G401 (cell line): ENCODE measurements at regions not wholly inside any gene's neighbourhood (a gene's known extent, or its start where the extent isn't known, plus 50 kb on each side); places are given as distances from the start of the nearest gene placed in this dataset.

Experiments used
- DNase-seq: peaks from one replicate; pipeline ENCODE4 v3.0.0-alpha.2; 2015; ENCODE audit warnings: low spot score
- in situ Hi-C: cut with HindIII; loops from 2 replicates; pipeline ENCODE4 v1.10.0; 2016; ENCODE audit warnings: low sequenced_read_pairs, mixed read lengths

DNA sequence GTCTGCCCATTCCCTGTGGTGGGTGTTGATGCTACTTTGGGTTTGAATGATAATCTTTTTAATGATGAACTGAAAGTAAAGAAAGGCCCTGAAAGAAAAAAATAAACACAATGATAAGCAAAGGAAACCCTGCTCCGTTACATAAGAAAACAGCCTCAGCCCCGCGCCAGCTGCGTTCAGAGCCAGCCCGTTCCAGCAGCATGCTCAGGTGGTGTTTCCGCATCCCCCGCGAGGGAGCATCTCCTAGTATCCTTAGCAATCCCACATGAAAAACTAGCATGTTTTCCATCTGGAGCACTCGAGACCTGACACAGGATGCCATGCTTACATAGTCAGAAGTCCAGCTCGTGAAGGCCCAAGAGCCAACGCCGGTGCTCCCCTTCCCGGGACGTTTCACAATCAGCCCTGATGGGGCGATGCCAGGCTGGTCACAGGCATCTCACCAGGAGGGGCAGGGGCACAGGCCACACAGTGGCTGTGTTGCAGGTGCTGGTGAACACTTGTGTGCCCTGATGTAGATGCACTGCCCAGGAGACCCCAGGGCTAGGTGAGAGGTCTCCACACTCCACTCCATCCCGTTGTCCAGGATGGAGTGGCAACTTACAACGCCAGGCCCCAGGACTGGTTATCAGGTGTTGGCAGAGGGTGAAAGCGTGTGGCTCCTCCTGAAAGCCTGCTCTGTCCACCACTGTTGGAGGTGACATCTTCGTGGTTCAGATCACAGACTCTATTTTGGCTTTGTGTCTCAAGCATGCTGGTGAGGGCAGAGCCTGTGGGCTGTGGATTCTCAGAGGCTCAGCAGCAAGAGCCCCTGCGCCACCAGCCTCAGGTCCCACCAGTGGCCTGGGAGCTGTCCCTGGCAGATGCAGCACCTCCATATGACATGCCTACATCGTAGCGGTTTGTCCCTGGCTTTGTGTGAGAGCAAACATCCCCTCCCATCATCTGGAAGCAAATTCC lies 246.8 kb upstream of the IRX1 start:
- in situ Hi-C loops, result no loop called here
- no peak for DNase-seq

DNA sequence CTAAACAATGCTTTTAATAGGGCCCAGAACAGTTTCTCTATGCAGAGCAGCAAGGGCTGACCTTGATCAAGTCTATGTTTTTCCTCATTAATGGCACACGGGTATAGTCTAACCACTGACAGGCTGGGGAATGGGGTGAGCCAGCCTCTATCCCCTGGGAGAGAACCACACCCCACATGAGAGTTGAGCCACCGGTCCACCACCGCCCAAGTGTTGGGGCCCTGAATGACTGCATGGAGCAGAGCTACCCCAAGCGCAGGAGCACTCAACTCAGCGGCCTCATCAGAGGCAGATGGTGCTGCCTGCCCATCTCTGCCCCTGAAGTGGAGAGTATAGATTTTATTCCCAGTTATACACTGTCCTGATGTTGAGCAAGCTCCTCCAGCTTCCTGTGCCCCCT lies 247.9 kb upstream of the IRX1 start:
- DNase-seq, result no peak
- in situ Hi-C loops, result no loop called here

DNA sequence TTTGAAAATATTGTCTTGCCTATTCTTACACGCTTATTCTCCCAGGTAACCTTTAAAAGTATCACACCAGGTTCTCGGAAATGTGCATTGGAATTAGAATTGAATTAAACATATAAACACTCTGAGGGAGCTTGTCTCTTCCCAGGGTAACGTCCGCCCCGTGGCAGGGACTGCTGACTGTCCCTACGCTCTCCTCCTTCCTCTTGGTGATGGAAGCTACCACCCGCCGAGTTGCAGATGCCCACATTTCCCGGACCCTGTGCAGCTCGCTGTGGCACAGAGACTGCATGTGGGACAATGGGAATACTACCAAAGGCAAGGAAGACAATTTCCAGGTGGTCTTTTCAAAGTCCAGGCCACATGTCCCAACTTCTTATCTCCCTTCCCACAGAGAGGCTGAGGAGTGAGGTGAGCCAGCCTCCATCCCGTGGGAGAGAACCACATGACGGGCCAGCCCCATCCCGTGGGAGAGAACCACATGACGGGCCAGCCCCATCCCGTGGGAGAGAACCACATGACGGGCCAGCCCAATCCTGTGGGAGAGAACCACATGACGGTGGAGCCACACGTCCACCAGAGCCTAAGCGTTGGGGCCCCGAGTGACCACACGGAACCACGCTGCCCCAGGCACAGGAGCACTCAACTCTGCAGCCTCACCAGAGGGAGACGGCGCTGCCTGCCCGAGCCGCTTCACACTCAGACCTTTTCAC lies 249.4 kb upstream of the IRX1 start:
- in situ Hi-C loops, result no loop called here
- DNase-seq, result no peak

DNA sequence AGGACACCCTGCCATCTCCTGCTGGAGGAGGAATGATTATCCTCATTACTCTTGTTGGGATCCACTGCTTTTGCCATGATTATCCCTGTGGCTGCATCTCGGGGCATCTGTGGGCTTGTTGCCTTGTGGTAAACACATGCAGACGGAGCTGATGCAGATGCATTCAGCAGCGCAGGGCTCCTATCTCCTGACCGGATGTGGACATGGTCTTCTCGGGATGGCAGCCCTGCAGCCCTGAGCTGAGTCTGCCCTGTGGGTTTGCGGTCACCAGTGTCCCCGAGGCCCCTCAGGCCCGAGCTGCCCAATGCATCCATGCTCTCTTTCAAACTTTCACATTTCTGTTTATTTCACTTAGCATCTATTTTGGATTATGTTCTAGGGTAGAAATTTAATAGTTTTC lies 250.4 kb upstream of the IRX1 start:
- in situ Hi-C loops, result no loop called here
- no peak for DNase-seq

DNA sequence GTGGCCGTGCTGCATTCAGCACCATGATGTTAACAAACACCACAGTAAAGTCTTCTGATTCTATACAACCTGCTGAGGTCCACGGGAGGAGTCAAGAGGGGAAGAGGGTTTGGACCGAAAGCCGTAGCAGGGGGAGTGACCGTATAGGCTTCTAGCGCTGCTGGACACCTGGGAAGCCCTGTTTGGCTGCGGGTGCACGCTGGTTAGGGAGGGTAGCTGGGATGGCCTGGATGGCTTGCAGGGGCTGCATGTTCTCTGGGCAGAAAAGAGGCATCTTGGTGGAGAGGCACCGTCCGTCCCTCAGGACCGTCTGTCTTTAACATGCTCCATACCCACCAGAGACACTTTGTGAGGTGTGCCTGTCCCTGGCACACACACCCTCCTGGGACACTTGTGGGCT lies 251.0 kb upstream of the IRX1 start:
- no peak for DNase-seq
- in situ Hi-C loops, result no loop called here

DNA sequence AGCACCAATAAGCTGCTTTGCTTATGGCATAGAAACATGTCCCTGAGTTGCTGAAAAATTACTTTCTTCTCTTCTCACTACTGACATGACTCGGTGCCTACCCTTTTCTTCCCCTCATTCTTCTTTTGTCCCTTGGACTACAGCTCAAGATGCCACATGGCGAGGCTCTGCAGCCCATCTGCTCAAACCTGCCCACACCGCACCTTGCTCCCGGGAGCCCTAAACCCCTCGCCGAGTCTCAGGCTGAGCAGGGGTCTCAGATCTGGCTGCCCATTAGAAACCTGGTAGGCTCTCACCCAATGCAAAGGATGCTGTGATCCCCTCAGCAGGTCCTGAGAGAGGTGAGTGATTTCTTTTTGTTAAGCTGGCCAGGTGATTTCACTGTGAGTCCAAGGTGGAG lies 251.7 kb upstream of the IRX1 start:
- no peak for DNase-seq
- in situ Hi-C loops, result no loop called here

DNA sequence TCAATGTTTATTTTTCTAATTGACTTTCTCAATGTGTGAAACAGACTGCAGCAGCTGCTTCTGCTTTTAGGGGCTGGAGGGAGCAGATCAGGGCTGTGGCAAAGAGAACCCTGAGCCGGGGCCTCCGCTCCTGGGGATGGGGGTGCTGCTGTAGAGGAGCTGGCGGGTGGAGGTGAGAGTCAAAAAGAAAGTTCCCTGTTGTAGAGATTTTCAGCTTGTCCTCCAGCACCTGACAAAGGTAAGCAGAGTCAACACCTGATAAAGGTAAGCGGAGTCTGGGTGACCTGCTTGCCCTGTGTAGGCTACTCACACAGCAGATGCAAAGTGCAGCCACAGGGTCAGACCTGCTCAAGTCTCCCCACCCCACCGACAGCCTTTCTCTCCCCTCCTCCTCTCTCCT lies 252.4 kb upstream of the IRX1 start:
- no peak for DNase-seq
- in situ Hi-C loops, result no loop called here

DNA sequence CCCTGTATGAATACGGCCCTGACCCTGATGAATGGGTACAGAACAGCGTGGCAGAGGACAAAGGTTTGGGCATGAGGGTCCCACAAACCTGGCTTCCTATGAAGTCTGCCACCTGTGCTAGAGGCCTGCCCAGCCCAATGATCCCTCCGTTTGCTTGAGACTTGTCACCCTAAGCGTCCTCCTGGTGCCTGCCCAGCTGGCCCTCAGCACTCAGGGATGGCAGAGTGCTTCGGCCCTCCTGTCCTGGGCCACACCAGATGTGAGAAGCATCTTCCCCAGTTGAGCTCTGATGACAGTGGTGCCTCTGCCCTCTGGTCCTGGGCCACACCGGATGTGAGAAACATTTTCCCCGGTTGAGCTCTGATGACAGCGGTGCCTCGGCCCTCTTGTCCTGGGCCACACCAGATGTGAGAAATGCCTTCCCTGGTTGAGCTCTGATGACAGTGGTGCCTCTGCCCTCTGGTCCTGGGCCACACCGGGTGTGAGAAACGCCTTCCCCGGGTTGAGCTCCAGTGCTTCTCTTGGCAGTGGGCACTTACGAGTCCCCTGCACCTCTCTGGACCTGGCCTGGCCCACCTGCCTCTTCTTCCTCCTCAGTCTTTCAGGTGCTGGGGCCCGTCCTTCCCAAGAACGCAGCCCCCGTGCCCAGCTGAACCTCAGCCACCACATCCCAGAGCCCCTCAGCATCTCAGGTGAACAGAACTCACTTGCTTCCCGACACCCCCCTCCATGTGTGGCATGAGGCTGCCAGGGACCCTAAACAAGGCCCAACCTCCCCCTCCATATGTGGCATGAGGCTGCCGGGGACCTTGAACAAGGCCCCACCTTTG lies 253.1 kb upstream of the IRX1 start:
- DNase-seq, result no peak
- in situ Hi-C loops, result no loop called here

DNA sequence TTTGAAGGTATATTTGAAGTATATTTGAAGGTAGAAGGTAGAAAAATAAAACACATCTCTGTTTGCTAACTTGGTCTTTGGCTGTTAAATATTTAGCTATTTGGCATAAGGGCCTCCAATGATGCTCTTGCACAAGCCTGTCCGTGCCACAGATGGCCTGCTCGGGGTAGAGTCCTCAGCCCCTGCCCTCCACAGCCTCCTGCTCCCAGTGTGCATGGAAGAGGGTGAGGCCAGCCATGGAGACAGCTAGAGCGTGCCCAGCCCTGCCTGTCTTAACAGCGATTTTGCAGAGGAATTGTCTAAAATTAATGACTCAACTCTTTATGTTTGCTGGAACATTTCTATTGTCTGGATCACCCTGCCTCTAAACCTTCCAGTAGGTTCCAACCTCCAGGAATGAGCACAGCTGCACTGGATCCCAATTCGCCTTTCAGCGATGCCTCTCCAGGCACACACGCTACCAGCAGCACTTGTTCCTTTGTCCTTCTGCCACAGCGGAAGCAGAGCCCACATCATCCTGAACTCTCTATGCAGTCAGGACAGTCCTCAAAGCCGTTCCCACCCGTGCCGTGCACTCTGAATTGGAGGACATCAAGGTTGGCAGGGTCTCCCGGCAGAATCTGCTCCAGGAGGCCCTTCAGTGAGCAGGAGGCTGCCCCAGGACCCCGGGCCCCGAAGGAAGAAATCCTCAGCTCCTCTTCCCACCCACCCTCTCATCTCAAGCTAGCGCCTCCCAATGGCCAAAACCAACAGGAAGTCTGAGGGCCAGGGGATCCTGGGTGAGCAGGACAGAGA lies 254.0 kb upstream of the IRX1 start:
- no peak for DNase-seq
- in situ Hi-C loops, result no loop called here

DNA sequence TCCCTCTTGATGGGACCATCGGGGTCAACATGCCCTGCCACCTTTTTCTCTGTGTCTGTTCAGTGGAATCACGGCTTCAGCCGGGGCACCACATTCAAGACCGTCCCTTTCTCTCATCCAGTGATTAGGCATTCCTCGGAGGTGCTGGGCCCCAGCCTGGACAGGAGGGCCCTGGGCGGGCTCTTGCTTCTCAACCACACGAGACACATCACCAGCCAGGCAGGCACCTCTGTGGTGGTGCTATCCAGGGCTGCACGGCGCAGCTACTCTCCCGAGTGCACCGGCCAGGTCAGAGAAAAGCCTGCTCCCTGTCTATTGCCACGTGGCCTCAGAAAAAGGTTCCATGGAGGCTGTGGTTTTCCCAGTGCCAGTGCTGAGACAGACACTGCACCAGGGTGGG lies 255.2 kb upstream of the IRX1 start:
- no peak for DNase-seq
- in situ Hi-C loops, result no loop called here

DNA sequence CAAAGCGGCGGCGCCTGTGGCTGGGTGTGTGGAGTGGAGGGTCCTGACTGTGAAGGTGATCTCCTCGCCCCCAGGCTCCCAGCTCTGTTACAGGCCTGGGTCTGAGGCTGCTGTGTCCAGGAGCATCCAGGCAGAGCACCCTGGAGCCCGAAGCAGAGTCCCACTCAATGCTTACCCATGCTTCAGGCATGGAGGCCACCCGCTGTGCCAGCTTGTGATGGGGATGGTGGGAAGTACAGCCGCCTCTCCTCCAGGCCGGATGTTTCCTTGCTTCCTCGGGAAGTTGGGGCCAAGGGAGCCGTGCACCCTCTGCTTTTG lies 255.9 kb upstream of the IRX1 start:
- no peak for DNase-seq
- in situ Hi-C loops, result no loop called here

DNA sequence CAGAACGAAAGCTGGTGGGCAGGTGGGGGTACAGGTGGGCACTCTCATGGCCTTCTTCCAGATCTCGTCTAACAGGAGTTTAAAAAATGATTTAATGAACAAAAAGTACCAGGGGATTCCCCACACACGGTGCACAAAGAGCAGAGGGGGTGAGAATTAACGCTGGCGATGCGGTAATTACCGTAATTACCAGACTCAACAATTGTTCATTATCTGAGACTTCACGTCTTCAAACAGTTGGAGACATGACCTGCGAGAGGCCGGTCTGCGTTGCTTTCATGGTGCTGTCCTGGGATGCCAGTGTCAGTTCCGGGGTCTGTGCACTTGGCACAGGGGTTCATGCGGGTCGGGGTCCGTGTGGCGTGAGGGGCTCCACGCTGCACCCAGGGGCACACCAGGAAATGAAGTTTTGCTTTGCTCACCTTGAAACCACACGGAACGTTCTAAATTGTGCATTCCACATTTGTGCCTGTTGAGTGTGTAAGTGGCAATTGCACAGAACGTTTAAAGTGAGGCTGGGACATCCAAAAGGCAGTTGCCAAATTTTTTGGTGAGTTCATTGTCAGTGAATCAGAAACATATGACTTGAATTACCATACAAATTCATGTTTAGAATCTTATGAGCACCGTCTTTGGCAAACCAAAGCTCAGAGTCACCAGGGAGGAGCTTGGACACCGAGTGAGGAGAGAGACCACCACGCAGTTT lies 256.4 kb upstream of the IRX1 start:
- in situ Hi-C loops, result no loop called here
- no peak for DNase-seq

DNA sequence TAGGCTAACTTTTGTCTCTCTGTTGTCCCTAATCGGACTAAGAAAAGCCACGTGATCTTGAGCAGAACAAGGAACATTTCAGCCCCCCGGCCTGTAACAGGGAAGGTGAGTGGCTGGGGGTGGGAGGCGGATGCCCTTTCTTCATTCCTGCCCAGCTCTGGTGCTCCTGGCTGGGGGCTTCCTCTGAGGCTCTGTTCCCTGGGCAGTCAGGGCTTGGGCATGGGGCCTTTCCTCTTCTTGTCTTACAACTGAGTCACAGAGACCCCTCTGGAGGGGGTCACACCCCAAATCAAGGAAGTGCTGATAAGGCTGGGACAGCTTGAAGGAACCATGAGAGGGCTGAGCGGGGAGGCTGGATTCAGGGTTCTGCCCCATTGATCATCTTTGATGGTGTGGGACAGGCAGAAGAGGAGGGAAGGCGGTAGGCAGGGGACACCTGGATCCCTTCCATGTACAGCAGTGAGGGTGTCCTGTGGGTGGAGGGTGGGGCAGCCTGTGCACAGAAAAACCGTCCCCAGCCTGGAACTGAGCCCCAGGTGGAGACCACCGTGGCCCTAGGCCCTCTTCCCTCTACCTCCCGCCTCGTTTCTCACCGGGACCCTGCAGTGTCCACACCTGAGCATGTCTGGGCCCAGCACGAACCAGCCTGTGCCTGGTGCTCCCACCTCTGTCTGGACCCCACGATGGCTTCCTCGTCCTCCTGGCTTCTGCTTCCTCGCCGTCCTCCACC lies 257.7 kb upstream of the IRX1 start:
- no peak for DNase-seq
- in situ Hi-C loops, result no loop called here

DNA sequence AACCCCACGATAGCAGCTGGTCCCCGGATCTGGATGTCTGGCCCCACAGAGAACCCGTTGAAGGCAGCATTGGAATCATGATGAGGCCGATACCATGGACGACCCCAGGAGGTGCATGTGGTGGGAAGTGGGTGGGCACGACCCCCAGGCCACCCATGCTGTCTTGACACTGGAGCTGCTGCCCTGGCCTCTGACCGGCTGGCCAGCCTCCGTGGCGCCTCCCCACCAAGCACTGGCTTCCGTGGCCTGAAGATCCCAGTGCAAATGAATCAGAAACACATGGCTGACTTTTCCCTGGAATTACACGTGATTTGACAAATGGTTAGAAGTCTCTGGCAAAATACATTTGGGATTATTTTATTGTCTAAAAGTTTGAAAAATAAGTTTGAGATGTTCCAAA lies 259.0 kb upstream of the IRX1 start:
- in situ Hi-C loops, result no loop called here
- DNase-seq, result no peak

DNA sequence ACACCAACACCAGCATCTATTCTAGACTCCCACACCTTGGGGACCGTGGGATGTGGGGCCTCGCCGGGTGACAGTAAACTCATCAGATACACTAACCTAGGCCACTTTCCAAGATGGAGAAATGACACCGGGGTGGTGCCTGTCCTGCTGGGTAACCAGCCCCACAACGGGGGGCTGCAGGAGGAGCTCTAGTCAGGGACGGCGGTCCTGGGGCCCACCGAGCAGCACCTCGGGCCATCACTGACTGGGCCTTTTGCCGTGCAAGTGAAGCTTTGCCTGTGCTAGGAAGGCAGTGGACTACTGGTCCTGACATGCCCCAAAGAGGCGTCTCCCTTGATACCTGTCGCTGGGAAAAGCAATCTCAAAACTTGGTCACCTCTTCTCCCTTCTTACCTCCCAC lies 260.3 kb upstream of the IRX1 start:
- in situ Hi-C loops, result no loop called here
- DNase-seq, result no peak

DNA sequence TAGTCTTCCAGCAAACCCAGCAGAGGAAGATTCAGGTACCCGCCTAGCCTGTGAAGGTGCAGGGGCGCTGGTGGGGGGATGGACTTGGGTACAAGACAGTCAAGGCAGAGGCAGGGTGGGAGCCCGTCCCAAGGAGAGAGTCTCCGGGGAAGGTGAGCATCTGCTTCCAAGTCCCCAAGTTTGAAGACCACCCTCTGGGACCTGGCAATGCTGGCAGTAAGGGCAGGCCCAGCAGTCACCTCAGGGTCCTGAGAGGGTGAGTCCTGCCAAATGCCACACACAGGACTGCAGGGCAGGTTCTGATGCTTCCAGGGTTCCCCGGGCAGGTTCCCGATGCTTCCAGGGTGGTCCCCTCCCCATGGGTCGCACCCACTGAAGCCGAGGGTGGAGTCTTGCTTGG lies 261.8 kb upstream of the IRX1 start:
- no peak for DNase-seq
- in situ Hi-C loops, result no loop called here

DNA sequence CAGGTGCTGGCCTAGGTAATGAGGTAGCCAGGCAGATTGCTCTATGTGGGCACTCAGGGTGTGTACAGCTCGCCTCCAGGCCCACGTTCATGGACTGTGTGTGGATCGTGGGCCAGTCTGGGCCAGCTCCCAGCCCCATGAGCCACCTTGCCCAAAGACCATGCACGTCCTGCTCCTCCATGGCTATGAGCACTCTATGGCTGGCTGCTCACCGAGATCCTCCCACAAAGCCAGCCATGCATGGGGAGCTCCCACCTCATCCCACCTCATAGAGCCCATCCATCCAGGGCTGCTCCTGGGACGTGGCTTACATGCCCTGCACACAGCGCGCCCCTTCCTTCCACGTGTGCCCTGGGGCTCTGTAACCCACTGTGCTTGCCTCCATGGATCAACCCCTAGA lies 262.5 kb upstream of the IRX1 start:
- no peak for DNase-seq
- in situ Hi-C loops, result no loop called here

DNA sequence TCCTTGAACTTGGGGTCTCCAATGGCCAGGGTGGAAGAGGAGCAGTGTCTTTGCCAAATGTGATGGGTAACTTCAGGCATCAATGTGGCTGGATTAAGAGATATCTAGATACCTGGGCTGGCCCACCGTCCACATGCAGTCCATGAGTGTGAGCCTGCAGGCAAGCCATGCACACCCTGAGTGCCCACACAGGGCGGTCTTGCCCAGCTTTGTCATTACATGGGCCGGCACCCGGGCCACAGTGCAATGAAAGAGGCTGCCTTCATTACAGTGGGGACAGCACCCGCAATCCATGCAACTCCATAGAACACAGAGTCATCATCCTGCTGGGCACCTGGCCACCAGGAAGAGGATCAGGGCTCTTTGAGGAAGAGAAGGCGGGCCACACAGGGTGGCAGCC lies 263.8 kb upstream of the IRX1 start:
- in situ Hi-C loops, result no loop called here
- no peak for DNase-seq
